Neural cell (in vitro differentiated cells): ENCODE measurements at regions not wholly inside any gene's neighbourhood (a gene's known extent, or its start where the extent isn't known, plus 50 kb on each side); places are given as distances from the start of the nearest gene placed in this dataset.

Experiments
- H2AFZ ChIP-seq: fragments of 200-600, 300-800 bp; sonication (generic), shearing (Covaris generic); 2 replicates; pipeline ENCODE4 v1.6.0; 2014; ENCODE audit warnings: low read depth, mild to moderate bottlenecking, antibody characterized with exemption, low read length, moderate library complexity
- H3F3A ChIP-seq: fragments of 200-600 bp; shearing (Covaris generic); 2 replicates; pipeline ENCODE4 v1.6.1; 2016; ENCODE audit warnings: mild to moderate bottlenecking, moderate library complexity, mixed read lengths, antibody characterized with exemption, low read length; ENCODE audit not compliant: insufficient read depth, poor library complexity, severe bottlenecking
- H3K27ac ChIP-seq: fragments of 200-600, 300-800 bp; sonication (generic), shearing (Covaris generic); 2 replicates; pipeline ENCODE4 v1.5.1; 2014; ENCODE audit warnings: mild to moderate bottlenecking, low read length, moderate library complexity
- H3K27me3 ChIP-seq: fragments of 300-800, 200-600 bp; sonication (generic), shearing (Covaris generic); 2 replicates; pipeline ENCODE4 v1.6.0; 2014; ENCODE audit warnings: mild to moderate bottlenecking, low read depth, low read length, moderate library complexity; ENCODE audit not compliant: insufficient read depth
- H3K36me3 ChIP-seq: fragments of 300-800, 200-600 bp; sonication (generic), shearing (Covaris generic); 2 replicates; pipeline ENCODE4 v1.5.1; 2014; ENCODE audit warnings: mild to moderate bottlenecking, antibody characterized with exemption, low read length, moderate library complexity; ENCODE audit not compliant: insufficient read depth
- H3K4me2 ChIP-seq: fragments of 300-800, 200-600 bp; sonication (generic), shearing (Covaris generic); 2 replicates; pipeline ENCODE4 v1.6.0; 2014; ENCODE audit warnings: mild to moderate bottlenecking, low read length
- H3K4me3 ChIP-seq: fragments of 300-800, 200-600 bp; sonication (generic), shearing (Covaris generic); 2 replicates; pipeline ENCODE4 v1.5.1; 2014; ENCODE audit warnings: mild to moderate bottlenecking, low read length, moderate library complexity
- H3K79me2 ChIP-seq: fragments of 200-600 bp; shearing (Covaris generic); replicated peaks from 2 replicates; pipeline ENCODE4 v1.6.0; 2014; ENCODE audit warnings: mild to moderate bottlenecking, low read length, moderate library complexity; ENCODE audit not compliant: insufficient read depth
- H3K9ac ChIP-seq: fragments of 300-800, 200-600 bp; sonication (generic), shearing (Covaris generic); 2 replicates; pipeline ENCODE4 v1.6.1; 2016; ENCODE audit warnings: mild to moderate bottlenecking, low read length, mixed read lengths
- H3K9me2 ChIP-seq: fragments of 200-600 bp; shearing (Covaris generic); 2 replicates; pipeline ENCODE4 v1.6.1; 2016; ENCODE audit warnings: mild to moderate bottlenecking, low read length, mixed read lengths; ENCODE audit not compliant: insufficient read depth
- H3K9me3 ChIP-seq: fragments of 200-600, 300-800 bp; sonication (generic), shearing (Covaris generic); 2 replicates; pipeline ENCODE4 v1.6.1; 2016; ENCODE audit warnings: mild to moderate bottlenecking, mixed run types, low read length, moderate library complexity, mixed read lengths
- H4K20me1 ChIP-seq: fragments of 200-600 bp; shearing (Covaris generic); 2 replicates; pipeline ENCODE4 v1.6.1; 2016; ENCODE audit warnings: mild to moderate bottlenecking, mixed run types; ENCODE audit not compliant: insufficient read depth
- EP300 ChIP-seq: fragments of 450-650 bp; conservative IDR thresholded peaks from 2 replicates; pipeline ENCODE4 v1.6.1; 2014; ENCODE audit warnings: antibody characterized with exemption, mild to moderate bottlenecking, moderate library complexity; ENCODE audit not compliant: poor library complexity, severe bottlenecking
- EZH2 ChIP-seq: fragments of 200-600, 300-800 bp; shearing (Covaris generic), sonication (generic); IDR thresholded peaks from 2 replicates; pipeline ENCODE4 v1.6.1; 2014; ENCODE audit warnings: antibody characterized with exemption, low read length, borderline replicate concordance, mild to moderate bottlenecking; ENCODE audit not compliant: insufficient read depth, poor library complexity, severe bottlenecking
- MXI1 ChIP-seq: fragments of 450-650 bp; conservative IDR thresholded peaks from 2 replicates; pipeline ENCODE4 v1.6.1; 2014; ENCODE audit warnings: antibody characterized with exemption, mild to moderate bottlenecking; ENCODE audit not compliant: poor library complexity, severe bottlenecking
- POLR2AphosphoS5 ChIP-seq: IDR thresholded peaks from 2 replicates; pipeline ENCODE4 v1.6.1; 2012
- RAD21 ChIP-seq: fragments of 450-650 bp; conservative IDR thresholded peaks from 2 replicates; pipeline ENCODE4 v1.6.1; 2014; ENCODE audit warnings: antibody characterized with exemption, mild to moderate bottlenecking, moderate library complexity
- SMC3 ChIP-seq: fragments of 450-650 bp; conservative IDR thresholded peaks from 2 replicates; pipeline ENCODE4 v1.6.1; 2014; ENCODE audit warnings: antibody characterized with exemption, mild to moderate bottlenecking, moderate library complexity; ENCODE audit not compliant: poor library complexity
- TAF1 ChIP-seq: IDR thresholded peaks from 2 replicates; pipeline ENCODE4 v1.6.1; 2012; ENCODE audit warnings: low read depth
- TF ChIP-seq, protein P1 (sequence below): IDR thresholded peaks from 2 replicates; pipeline ENCODE4 v1.6.1; 2012; ENCODE audit warnings: borderline replicate concordance
- TF ChIP-seq, protein P2 (sequence below): fragments of 450-650 bp; IDR thresholded peaks from 2 replicates; pipeline ENCODE4 v1.5.1; 2014; ENCODE audit warnings: antibody characterized with exemption, mild to moderate bottlenecking, moderate library complexity; ENCODE audit not compliant: poor library complexity, severe bottlenecking

- Histone ChIP-seq H3F3A (no peaks in the 10 kb centered on the region), H4K20me1 (no peaks in the 10 kb centered on the region)
- TF ChIP-seq, protein P1, sequence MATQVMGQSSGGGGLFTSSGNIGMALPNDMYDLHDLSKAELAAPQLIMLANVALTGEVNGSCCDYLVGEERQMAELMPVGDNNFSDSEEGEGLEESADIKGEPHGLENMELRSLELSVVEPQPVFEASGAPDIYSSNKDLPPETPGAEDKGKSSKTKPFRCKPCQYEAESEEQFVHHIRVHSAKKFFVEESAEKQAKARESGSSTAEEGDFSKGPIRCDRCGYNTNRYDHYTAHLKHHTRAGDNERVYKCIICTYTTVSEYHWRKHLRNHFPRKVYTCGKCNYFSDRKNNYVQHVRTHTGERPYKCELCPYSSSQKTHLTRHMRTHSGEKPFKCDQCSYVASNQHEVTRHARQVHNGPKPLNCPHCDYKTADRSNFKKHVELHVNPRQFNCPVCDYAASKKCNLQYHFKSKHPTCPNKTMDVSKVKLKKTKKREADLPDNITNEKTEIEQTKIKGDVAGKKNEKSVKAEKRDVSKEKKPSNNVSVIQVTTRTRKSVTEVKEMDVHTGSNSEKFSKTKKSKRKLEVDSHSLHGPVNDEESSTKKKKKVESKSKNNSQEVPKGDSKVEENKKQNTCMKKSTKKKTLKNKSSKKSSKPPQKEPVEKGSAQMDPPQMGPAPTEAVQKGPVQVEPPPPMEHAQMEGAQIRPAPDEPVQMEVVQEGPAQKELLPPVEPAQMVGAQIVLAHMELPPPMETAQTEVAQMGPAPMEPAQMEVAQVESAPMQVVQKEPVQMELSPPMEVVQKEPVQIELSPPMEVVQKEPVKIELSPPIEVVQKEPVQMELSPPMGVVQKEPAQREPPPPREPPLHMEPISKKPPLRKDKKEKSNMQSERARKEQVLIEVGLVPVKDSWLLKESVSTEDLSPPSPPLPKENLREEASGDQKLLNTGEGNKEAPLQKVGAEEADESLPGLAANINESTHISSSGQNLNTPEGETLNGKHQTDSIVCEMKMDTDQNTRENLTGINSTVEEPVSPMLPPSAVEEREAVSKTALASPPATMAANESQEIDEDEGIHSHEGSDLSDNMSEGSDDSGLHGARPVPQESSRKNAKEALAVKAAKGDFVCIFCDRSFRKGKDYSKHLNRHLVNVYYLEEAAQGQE = no peak
- no peak for TF ChIP-seq POLR2AphosphoS5
- TF ChIP-seq, protein P2, sequence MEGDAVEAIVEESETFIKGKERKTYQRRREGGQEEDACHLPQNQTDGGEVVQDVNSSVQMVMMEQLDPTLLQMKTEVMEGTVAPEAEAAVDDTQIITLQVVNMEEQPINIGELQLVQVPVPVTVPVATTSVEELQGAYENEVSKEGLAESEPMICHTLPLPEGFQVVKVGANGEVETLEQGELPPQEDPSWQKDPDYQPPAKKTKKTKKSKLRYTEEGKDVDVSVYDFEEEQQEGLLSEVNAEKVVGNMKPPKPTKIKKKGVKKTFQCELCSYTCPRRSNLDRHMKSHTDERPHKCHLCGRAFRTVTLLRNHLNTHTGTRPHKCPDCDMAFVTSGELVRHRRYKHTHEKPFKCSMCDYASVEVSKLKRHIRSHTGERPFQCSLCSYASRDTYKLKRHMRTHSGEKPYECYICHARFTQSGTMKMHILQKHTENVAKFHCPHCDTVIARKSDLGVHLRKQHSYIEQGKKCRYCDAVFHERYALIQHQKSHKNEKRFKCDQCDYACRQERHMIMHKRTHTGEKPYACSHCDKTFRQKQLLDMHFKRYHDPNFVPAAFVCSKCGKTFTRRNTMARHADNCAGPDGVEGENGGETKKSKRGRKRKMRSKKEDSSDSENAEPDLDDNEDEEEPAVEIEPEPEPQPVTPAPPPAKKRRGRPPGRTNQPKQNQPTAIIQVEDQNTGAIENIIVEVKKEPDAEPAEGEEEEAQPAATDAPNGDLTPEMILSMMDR = no peak
- TF ChIP-seq EZH2 = no peak
- no peak for TF ChIP-seq TAF1
- no peak for TF ChIP-seq RAD21
- TF ChIP-seq MXI1 = no peak
- no peak for TF ChIP-seq SMC3
- TF ChIP-seq EP300 = no peak
These were observed 142.7 kb downstream of the JCAD start for GRCh38 chr10:29916669-29917068.

DNA sequence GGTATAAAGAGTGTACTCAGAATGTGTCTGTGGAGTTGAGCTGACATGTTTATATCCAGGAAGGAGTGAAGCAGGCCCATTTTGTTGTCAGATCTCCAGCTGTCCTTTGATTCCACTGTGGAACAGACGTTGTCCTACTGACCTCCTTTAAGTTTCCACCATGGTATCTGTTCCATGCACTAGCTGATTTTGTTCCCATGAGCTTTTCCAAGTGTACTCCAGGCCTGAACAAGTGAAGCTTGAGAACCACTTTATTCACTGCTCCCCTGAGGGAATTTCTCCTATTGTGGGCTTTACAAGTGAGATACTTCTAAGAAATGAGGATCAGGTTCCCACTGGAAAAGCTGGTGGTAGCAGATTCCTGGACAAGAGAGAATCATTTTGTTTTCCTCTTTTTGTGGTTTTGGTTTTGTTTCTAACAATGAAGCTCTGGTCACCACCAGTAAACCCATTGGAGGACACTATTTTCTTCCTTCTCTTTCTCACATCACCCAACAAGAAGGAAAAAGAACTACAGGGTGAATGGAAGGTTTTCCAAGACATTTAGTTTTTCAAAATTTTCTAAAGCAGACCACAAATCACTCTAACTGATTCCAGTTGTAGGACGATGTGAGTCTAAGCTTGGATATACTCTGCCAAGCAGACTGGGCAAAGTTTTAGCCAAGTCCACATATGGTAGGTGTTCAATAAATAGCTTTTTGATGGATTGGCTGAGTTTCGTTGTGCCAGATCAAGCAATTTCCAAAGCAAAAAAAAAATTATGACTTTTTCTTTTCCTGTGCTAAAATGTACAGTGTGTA is 144.2 kb downstream of the JCAD start:
- no peaks in the 10 kb centered on the region for H4K20me1 ChIP-seq
- no peaks in the 10 kb centered on the region for H3K9me3 ChIP-seq
- H3K9me2 ChIP-seq = no peaks in the 10 kb centered on the region
- no peak overlapping the region for H3K4me3 ChIP-seq
- no peaks in the 10 kb centered on the region for H3K36me3 ChIP-seq
- no peaks in the 10 kb centered on the region for H3K27me3 ChIP-seq
- no peaks in the 10 kb centered on the region for H3F3A ChIP-seq
- H3K9ac ChIP-seq = no peak overlapping the region
- H3K27ac ChIP-seq = no peak overlapping the region
- TF ChIP-seq RAD21 (no peak), MXI1 (no peak), EP300 (no peak), SMC3 (no peak), TAF1 (no peak), EZH2 (no peak), POLR2AphosphoS5 (no peak)
- TF ChIP-seq, protein P1 = no peak
- TF ChIP-seq, protein P2 = no peak
- H2AFZ ChIP-seq = no peak overlapping the region
- no peak overlapping the region for H3K4me2 ChIP-seq
- H3K79me2 ChIP-seq = no peaks in the 10 kb centered on the region

More at GRCh38 chr10:29916669-29917068, 142.7 kb downstream of the JCAD start:
- Histone ChIP-seq H3K79me2 (no peaks in the 10 kb centered on the region), H3K36me3 (no peaks in the 10 kb centered on the region), H3K27ac (no peak overlapping the region), H3K9me2 (no peaks in the 10 kb centered on the region), H3K9ac (no peak overlapping the region), H3K27me3 (no peaks in the 10 kb centered on the region), H3K9me3 (no peaks in the 10 kb centered on the region), H3K4me3 (no peak overlapping the region), H2AFZ (no peak overlapping the region), H3K4me2 (no peak overlapping the region)
